Fibroblast of villous mesenchyme (primary cell): ENCODE measurements at regions not wholly inside any gene's neighbourhood (a gene's known extent, or its start where the extent isn't known, plus 50 kb on each side); places are given as distances from the start of the nearest gene placed in this dataset.

Experiments
- DNase-seq: peaks from one replicate; pipeline ENCODE4 v3.0.0-alpha.2; 2010; ENCODE audit warnings: low read depth
- H3K4me3 ChIP-seq: 2 replicates; pipeline ENCODE4 v1.5.1; 2011; ENCODE audit warnings: low read depth, mild to moderate bottlenecking, low read length
- CTCF ChIP-seq: IDR thresholded peaks from 2 replicates; pipeline ENCODE4 v1.5.1; 2012; ENCODE audit warnings: low read depth, mild to moderate bottlenecking, low read length; ENCODE audit not compliant: insufficient read depth

GRCh38 chr20:20849161-20849560, 136.7 kb upstream of the RALGAPA2 start:
- no peak for TF ChIP-seq CTCF
- no peak overlapping the region for H3K4me3 ChIP-seq
- no peak for DNase-seq

DNA sequence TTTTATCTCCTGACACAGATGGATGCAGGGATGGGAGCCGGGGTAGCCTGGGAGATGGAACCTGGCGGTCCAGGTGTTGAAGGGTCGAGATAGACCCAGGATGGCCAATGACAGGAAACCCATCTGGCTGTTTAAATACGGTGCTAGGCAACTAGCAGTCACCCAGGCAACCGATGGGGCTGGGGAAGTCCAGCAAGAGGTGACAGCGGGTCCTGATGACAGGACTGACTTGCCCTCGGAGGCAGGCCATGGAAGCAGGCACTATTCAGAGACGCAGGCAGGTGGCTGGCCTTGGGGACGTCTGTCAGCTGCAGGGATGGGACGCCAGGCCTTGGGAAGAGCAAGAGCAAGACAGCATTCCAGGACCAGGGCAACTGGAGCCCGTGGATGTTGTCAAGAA, 135.4 kb upstream of the RALGAPA2 start:
- H3K4me3 ChIP-seq, result no peak overlapping the region
- no peak for DNase-seq
- no peak for TF ChIP-seq CTCF

DNA sequence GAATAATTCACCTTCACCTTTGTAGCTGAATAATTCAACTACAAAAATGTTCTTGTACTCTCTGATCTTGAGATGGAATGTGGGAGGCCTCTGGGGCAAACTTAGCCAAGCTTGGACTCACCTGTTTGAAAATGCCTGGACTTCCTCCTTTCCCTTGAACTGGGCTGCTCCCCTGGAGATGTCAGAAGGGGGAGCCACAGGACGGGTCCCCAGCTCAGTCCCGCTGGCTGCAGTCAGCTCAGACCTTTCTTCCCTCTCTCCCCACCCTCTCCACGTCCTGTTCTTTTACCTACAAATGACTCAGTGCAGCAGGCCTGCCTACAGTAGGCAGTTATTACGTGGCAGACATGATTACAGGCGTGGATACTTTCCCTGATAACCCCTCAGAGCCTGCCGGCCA, 131.5 kb upstream of the RALGAPA2 start:
- no peak for DNase-seq
- no peak for TF ChIP-seq CTCF
- no peak overlapping the region for H3K4me3 ChIP-seq

DNA sequence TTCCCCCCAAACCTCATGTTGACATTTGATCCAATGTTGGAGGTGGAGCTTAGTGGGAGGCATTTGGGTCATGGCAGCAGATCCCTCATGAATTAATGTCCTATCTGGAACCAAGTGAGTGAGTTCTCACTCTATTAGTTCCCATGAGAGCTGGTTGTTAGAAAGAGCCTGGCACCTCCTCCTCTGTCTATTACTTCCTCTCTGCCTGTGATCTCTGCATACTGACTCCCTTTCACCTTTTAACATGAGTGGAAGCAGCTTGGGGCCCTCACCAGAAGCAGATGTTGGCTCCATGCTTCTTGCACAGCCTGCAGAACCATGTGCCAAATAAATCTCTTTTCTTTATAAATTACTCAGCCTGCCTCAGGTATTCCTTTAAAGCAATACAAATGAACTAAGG, 127.3 kb upstream of the RALGAPA2 start:
- DNase-seq, result no peak
- TF ChIP-seq CTCF, result no peak
- no peak overlapping the region for H3K4me3 ChIP-seq

GRCh38 chr20:20837574-20838021, 125.2 kb upstream of the RALGAPA2 start:
- DNase-seq, result peak; percentile 48
- TF ChIP-seq CTCF, result peak; percentile 60
- H3K4me3 ChIP-seq, result no peak overlapping the region

DNA sequence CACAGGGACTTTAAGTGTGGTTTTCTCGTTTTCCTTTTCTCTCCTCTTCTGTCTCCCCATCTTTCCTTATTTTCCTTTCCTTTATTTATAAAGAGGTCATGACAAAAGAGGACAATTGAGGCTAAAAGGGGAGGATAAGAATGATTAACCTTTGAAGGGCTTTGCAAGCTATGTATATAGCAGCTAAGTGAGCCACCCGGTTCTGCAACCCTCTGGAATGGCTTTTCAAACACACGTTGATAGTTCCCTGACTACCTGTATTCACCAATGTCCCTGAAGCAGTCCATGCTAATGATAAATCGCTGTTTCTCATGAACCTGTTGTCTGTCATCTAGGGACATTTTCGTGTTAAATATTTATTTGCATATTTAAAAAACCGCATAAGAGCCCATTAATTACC, 124.4 kb upstream of the RALGAPA2 start:
- DNase-seq, result no peak
- no peak for TF ChIP-seq CTCF
- H3K4me3 ChIP-seq, result no peak overlapping the region

DNA sequence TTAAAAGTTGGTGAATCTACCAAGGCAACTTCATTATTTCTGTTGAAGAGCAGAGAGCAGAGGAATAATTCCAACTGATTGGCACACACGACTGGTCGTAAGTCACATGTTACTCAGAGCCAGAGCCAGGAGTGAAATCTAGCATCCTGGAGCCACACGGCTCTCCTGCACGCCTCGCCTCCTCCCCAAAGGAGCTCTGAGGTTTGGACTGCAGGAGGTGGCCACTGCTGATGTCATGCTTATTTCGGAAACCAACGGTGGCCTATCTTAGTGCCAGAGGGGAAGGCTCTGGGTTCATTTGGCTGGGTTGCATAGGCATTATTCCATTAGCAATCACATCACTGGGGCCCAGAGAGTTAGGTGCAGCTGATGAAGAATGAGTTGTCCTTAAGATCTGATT, 123.5 kb upstream of the RALGAPA2 start:
- no peak for DNase-seq
- H3K4me3 ChIP-seq, result no peak overlapping the region
- no peak for TF ChIP-seq CTCF
